Pancreas (tissue), 10 donors: ENCODE measurements at regions not wholly inside any gene's neighbourhood (a gene's known extent, or its start where the extent isn't known, plus 50 kb on each side); places are given as distances from the start of the nearest gene placed in this dataset.

ENCODE experiments used
- ATAC-seq, 4 donors: fragments of 200-7000 bp; cut with Tn5 transposase; one replicate each; pipeline versions ENCODE4 v1.8.0 to v1.9.1; 2020; ENCODE audit warnings: mild to moderate bottlenecking in 4 of 4, moderate library complexity in 4 of 4
- DNase-seq, 6 donors: peaks; one replicate each; pipeline ENCODE4 v3.0.0-alpha.2; 2020
- FAIRE-seq: peaks from 2 replicates; lab custom pipeline; 2012; peaks lifted over from hg19 to GRCh38; lab: Jason Lieb, UNC
- H3K27ac ChIP-seq, 4 donors: fragments of 200-600 bp; sonication (generic); 1 replicate in 3 of 4; 2 replicates in 1 of 4; pipeline versions ENCODE4 v1.5.0 to v1.8.0; 2020
- H3K27me3 ChIP-seq, 4 donors: fragments of 200-600 bp; one replicate each; pipeline ENCODE4 v1.8.0; 2021
- H3K36me3 ChIP-seq, 3 donors: fragments of 200-600 bp; sonication (generic) in 1 of 3; one replicate each; pipeline versions ENCODE4 v1.5.0 to v1.8.0; 2020 to 2021
- H3K4me1 ChIP-seq, 3 donors: fragments of 200-600 bp; one replicate each; pipeline ENCODE4 v1.8.0; 2021
- H3K4me3 ChIP-seq, 4 donors: fragments of 200-600 bp; sonication (generic) in 2 of 4; one replicate each; pipeline versions ENCODE4 v1.5.0 to v1.8.0; 2020 to 2021
- H3K9me3 ChIP-seq, 4 donors: fragments of 200-600 bp; one replicate each; pipeline ENCODE4 v1.8.0; 2021
- WGBS, 2 donors: extraction: QIAGEN DNeasy Blood & Tissue Kit; methylation state at CpG; one replicate each; pipeline ENCODE4 v1.1.7; 2013; 5-methylcytosine and 5-hydroxymethylcytosine counted together
- intact Hi-C, 3 donors: fragments of 100-400 bp; cut with DNase I; formaldehyde crosslinking; loops; one replicate each; pipeline versions ENCODE4 v1.11.1 to v1.14.2; 2022
- TF ChIP-seq, protein P1 (sequence below), 4 donors: fragments of 200-600 bp; sonication (generic) in 3 of 4; IDR thresholded peaks; one replicate each; pipeline versions ENCODE4 v1.5.0 to v1.8.0; 2021; ENCODE audit warnings: antibody characterized with exemption in 4 of 4
- donor health status: healthy with polysubstance abuse.
- donor health status: DM: no; HTN: no; CAD: no; lungs with moderate emphysema.
- donor health status: DM: no; HTN: no; CAD: no.
- donor health status: control.
- donor health status: control.
- donor health status: Bipolar disorder and iron deficiency.
- donor health status: DM: yes; HTN: yes; CAD: no.
- donor health status: DM: no; HTN: no; CAD: no.
- donor health status: DM: no; HTN: no; CAD: no.
- donor health status: DM: yes; HTN: yes; CAD: no.

- no peak for FAIRE-seq
These were observed 165.1 kb downstream of the GJA1 start for GRCh38 chr6:121600389-121601168.

GRCh38 chr6:121603486-121603885 lies 168.0 kb downstream of the GJA1 start:
- FAIRE-seq (no peak), DNase-seq (no peak), ATAC-seq (no peak)
- Histone ChIP-seq H3K9me3 (no peaks in the 10 kb centered on the region), H3K4me3 (no peak overlapping the region), H3K27me3 (no peaks in the 10 kb centered on the region), H3K27ac (no peak overlapping the region), H3K36me3 (no peaks in the 10 kb centered on the region), H3K4me1 (no peaks in the 10 kb centered on the region)
- TF ChIP-seq, protein P1, sequence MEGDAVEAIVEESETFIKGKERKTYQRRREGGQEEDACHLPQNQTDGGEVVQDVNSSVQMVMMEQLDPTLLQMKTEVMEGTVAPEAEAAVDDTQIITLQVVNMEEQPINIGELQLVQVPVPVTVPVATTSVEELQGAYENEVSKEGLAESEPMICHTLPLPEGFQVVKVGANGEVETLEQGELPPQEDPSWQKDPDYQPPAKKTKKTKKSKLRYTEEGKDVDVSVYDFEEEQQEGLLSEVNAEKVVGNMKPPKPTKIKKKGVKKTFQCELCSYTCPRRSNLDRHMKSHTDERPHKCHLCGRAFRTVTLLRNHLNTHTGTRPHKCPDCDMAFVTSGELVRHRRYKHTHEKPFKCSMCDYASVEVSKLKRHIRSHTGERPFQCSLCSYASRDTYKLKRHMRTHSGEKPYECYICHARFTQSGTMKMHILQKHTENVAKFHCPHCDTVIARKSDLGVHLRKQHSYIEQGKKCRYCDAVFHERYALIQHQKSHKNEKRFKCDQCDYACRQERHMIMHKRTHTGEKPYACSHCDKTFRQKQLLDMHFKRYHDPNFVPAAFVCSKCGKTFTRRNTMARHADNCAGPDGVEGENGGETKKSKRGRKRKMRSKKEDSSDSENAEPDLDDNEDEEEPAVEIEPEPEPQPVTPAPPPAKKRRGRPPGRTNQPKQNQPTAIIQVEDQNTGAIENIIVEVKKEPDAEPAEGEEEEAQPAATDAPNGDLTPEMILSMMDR (IDR thresholded peaks at IDR 0.05) = no peak
- WGBS, 2 donors = 52 to 53% methylated on average over 4 of the region's 4 CpGs
- intact Hi-C loops = no loop called here

More at GRCh38 chr6:121600389-121601168, 165.1 kb downstream of the GJA1 start:
- Histone ChIP-seq H3K4me3 (no peak overlapping the region), H3K4me1 (no peaks in the 10 kb centered on the region), H3K36me3 (no peaks in the 10 kb centered on the region), H3K27me3 (no peaks in the 10 kb centered on the region), H3K27ac (no peak overlapping the region), H3K9me3 (no peaks in the 10 kb centered on the region)
- TF ChIP-seq, protein P1 (IDR thresholded peaks at IDR 0.05) = no peak
- intact Hi-C loops = no loop called here
- no peak for DNase-seq
- no peak for ATAC-seq
- 71 to 80% methylated on average over 6 of the region's 6 CpGs for WGBS, 2 donors

DNA sequence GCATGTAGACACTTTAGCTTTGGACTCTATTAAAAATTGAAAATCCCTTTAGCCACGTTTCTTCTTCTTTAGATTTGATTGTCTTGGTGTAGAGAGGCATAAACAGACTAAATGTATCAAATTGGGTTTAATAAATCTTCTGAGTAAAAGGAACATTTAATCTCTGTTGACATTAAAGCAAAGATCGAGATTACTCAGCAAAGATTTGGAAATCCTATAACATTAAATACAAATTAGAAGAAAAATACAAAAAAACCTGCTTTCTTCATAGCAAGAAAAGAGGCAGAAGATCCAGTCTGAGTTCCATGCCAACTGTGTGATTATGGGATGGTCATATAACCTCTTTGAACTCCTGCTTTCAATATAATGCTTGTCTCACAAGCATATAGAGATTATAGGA lies 172.3 kb downstream of the GJA1 start:
- H3K27ac ChIP-seq = no peak overlapping the region
- 46 to 67% methylated on average over 2 of the region's 2 CpGs for WGBS, 2 donors
- no peaks in the 10 kb centered on the region for H3K4me1 ChIP-seq
- H3K9me3 ChIP-seq = no peaks in the 10 kb centered on the region
- TF ChIP-seq, protein P1 (IDR thresholded peaks at IDR 0.05) = no peak
- no peak for DNase-seq
- no peak for ATAC-seq
- intact Hi-C loops = no loop called here
- H3K4me3 ChIP-seq = no peak overlapping the region
- FAIRE-seq = no peak
- no peaks in the 10 kb centered on the region for H3K36me3 ChIP-seq
- H3K27me3 ChIP-seq = no peaks in the 10 kb centered on the region

DNA sequence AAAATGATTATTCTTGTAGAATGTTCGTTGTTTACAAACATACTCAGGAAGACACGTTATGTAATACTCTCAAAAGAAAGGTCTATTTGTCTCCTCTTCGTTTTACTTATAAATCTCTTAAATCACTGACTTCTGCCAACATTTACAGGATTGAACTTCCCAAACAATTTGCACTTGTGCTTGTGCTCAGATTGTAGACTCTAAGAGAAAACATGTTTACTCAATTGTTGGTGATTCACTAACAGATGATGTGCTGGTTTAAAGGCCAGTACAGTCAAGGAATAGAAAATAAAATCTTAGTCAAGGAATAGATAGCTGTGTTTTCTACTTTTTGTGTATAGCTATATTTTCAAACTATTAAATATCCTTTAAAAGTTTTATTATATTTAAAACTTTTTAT lies 172.8 kb downstream of the GJA1 start:
- WGBS, 2 donors = 52 to 70% methylated on average over 3 of the region's 3 CpGs
- ATAC-seq (no peak), DNase-seq (no peak), FAIRE-seq (no peak)
- H3K27me3 ChIP-seq = no peaks in the 10 kb centered on the region
- H3K4me3 ChIP-seq = no peak overlapping the region
- H3K27ac ChIP-seq = no peak overlapping the region
- no peaks in the 10 kb centered on the region for H3K4me1 ChIP-seq
- no peaks in the 10 kb centered on the region for H3K9me3 ChIP-seq
- TF ChIP-seq, protein P1 (IDR thresholded peaks at IDR 0.05) = no peak
- H3K36me3 ChIP-seq = no peaks in the 10 kb centered on the region
- intact Hi-C loops = no loop called here

DNA sequence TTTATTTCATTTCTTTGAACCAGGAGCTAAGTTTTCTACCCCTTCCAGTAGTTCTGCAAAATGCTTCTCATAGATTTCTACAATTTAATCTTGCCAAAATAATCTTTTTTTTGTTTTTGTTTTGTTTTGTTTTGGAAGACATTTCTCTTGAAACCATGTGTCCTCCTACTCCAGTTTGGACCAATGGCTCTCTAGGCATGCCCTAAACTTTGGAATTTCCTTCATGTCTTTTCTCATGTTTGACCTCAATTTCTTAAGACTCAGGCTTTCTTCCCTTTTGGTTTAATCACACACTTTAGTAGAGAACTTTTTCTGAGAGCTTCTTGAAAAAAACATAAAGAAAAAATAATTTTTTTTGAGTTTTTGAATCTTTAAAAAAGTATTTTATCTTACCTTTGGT lies 173.8 kb downstream of the GJA1 start:
- intact Hi-C loops = no loop called here
- TF ChIP-seq, protein P1 (IDR thresholded peaks at IDR 0.05) = no peak
- Histone ChIP-seq H3K27ac (no peak overlapping the region), H3K27me3 (no peaks in the 10 kb centered on the region), H3K36me3 (no peaks in the 10 kb centered on the region), H3K4me3 (no peak overlapping the region), H3K4me1 (no peaks in the 10 kb centered on the region), H3K9me3 (no peaks in the 10 kb centered on the region)
- no peak for FAIRE-seq
- no peak for DNase-seq
- ATAC-seq = no peak
